ENCODE measurements at regions not wholly inside any gene's neighbourhood (a gene's known extent, or its start where the extent isn't known, plus 50 kb on each side); places are given as distances from the start of the nearest gene placed in this dataset.

GRCh38 chr2:89763581-89764485, 1072.4 kb downstream of the RPIA start:
- TF ChIP-seq CTCF (IDR thresholded peaks at IDR 0.05), result no peak
- TF ChIP-seq, protein P1, sequence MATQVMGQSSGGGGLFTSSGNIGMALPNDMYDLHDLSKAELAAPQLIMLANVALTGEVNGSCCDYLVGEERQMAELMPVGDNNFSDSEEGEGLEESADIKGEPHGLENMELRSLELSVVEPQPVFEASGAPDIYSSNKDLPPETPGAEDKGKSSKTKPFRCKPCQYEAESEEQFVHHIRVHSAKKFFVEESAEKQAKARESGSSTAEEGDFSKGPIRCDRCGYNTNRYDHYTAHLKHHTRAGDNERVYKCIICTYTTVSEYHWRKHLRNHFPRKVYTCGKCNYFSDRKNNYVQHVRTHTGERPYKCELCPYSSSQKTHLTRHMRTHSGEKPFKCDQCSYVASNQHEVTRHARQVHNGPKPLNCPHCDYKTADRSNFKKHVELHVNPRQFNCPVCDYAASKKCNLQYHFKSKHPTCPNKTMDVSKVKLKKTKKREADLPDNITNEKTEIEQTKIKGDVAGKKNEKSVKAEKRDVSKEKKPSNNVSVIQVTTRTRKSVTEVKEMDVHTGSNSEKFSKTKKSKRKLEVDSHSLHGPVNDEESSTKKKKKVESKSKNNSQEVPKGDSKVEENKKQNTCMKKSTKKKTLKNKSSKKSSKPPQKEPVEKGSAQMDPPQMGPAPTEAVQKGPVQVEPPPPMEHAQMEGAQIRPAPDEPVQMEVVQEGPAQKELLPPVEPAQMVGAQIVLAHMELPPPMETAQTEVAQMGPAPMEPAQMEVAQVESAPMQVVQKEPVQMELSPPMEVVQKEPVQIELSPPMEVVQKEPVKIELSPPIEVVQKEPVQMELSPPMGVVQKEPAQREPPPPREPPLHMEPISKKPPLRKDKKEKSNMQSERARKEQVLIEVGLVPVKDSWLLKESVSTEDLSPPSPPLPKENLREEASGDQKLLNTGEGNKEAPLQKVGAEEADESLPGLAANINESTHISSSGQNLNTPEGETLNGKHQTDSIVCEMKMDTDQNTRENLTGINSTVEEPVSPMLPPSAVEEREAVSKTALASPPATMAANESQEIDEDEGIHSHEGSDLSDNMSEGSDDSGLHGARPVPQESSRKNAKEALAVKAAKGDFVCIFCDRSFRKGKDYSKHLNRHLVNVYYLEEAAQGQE (IDR thresholded peaks at IDR 0.05; ENCODE audit: insufficient read depth in 1 of 2, low read depth in 2 of 2, low read length in 1 of 2), result no peak
- no peak for TF ChIP-seq POLR2AphosphoS5 (IDR thresholded peaks at IDR 0.05; ENCODE audit: low read depth, low read length)
- TF ChIP-seq TCF7L2 (IDR thresholded peaks at IDR 0.05; ENCODE audit: low read depth, low read length), result no peak
- no peak for TF ChIP-seq SIN3A (IDR thresholded peaks at IDR 0.05; ENCODE audit: borderline replicate concordance, insufficient read depth, low read depth, low read length)

Measured in Panc1 (cell line).